Panc1 (cell line): ENCODE measurements at regions not wholly inside any gene's neighbourhood (a gene's known extent, or its start where the extent isn't known, plus 50 kb on each side); places are given as distances from the start of the nearest gene placed in this dataset.

Experiments used
- CTCF ChIP-seq: fragments of 450-650 bp; IDR thresholded peaks from 2 replicates; pipeline ENCODE4 v1.5.1; 2017; ENCODE audit warnings: mild to moderate bottlenecking
- POLR2AphosphoS5 ChIP-seq: IDR thresholded peaks from 2 replicates; pipeline ENCODE4 v1.6.1; 2012; ENCODE audit warnings: mild to moderate bottlenecking, low read depth, low read length, moderate library complexity
- TCF7L2 ChIP-seq: IDR thresholded peaks from 2 replicates; pipeline ENCODE4 v1.6.1; 2011; ENCODE audit warnings: mild to moderate bottlenecking, low read depth, low read length, inconsistent platforms

GRCh38 chr7:37508118-37508517, 59.5 kb upstream of the ELMO1 start:
- TF ChIP-seq CTCF = no peak
- no peak for TF ChIP-seq TCF7L2
- TF ChIP-seq POLR2AphosphoS5 = no peak
